DOHH2 (cell line): ENCODE measurements at regions not wholly inside any gene's neighbourhood (a gene's known extent, or its start where the extent isn't known, plus 50 kb on each side); places are given as distances from the start of the nearest gene placed in this dataset.

ENCODE experiments used
- CTCF ChIP-seq: fragments of 200-600 bp; sonication (generic); IDR thresholded peaks from one replicate; pipeline ENCODE4 v1.5.1; 2014; ENCODE audit warnings: antibody characterized with exemption, mild to moderate bottlenecking, low read depth, low read length; ENCODE audit not compliant: poor library complexity, severe bottlenecking
- EZH2phosphoT487 ChIP-seq: fragments of 200-600 bp; sonication (generic); IDR thresholded peaks from 2 replicates; pipeline ENCODE4 v1.6.1; 2017; ENCODE audit warnings: borderline replicate concordance, mild to moderate bottlenecking, antibody characterized with exemption, low read length, moderate library complexity, mixed read lengths

- no peak for TF ChIP-seq EZH2phosphoT487
- no peak for TF ChIP-seq CTCF
These were observed 1065.8 kb upstream of the GHITM start for GRCh38 chr10:83073472-83073871.
